ENCODE measurements at regions not wholly inside any gene's neighbourhood (a gene's known extent, or its start where the extent isn't known, plus 50 kb on each side); places are given as distances from the start of the nearest gene placed in this dataset.

DNA sequence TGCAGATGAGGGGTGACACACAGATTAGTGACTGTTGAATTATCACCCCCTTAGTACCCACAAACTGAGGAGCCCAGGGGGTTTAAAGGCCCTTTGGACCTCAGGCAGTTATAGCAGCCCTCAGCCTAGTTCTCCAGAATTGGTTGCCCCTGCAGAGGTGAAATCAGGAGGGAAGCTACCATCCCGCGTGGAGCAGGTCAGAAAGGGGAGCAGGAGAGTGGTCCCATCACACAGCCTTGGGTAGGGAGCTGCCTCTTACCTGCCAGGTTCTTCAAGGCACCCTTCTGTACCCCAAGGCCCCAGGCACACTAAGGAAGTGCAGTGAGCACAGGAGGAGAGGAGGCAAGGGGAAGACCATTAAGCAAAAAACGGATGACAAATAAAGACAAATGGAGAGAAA is 121.2 kb upstream of the TNR start:
- Histone ChIP-seq H3K79me1 (ENCODE audit: insufficient read depth, low read depth, low read length, poor library complexity, severe bottlenecking) (no peaks in the 10 kb centered on the region), H3K79me2 (ENCODE audit: insufficient read depth, low read length) (no peaks in the 10 kb centered on the region), H2BK15ac (ENCODE audit: low read depth, low read length) (no peak overlapping the region), H3K27ac (ENCODE audit: insufficient read length, low read depth, low read length) (peak overlapping the region; percentile 86), H2BK12ac (ENCODE audit: insufficient read length, low read depth, low read length) (peak overlapping the region; percentile 92), H4K20me1 (ENCODE audit: control insufficient read depth, insufficient read depth, insufficient read length) (no peaks in the 10 kb centered on the region), H3K4me2 (ENCODE audit: insufficient read depth, insufficient read length, low read length) (peak overlapping the region; percentile 53), H3K9me3 (ENCODE audit: control insufficient read depth, low read depth, low read length) (no peaks in the 10 kb centered on the region), H3K4ac (ENCODE audit: low read depth, low read length) (no peak overlapping the region; the same call in none of the 2 replicates), H4K91ac (ENCODE audit: insufficient read length, low read depth, low read length) (peak overlapping the region; percentile 78), H3K56ac (ENCODE audit: insufficient read length, low read depth, low read length) (no peak overlapping the region), H2BK120ac (ENCODE audit: low read depth, low read length, poor library complexity, severe bottlenecking) (no peak overlapping the region), H3K14ac (ENCODE audit: insufficient read depth, low read length) (peak overlapping the region; percentile 69), H2BK20ac (ENCODE audit: low read depth, low read length, poor library complexity, severe bottlenecking) (no peak overlapping the region), H3K4me1 (ENCODE audit: insufficient read depth, low read length) (peaks cover 35% of the 10 kb centered on the region), H2AK5ac (ENCODE audit: insufficient read length, low read length) (peak overlapping the region; percentile 81), H3K27me3 (ENCODE audit: insufficient read depth, low read length) (no peaks in the 10 kb centered on the region), H2AFZ (ENCODE audit: low read length) (no peak overlapping the region), H3K23me2 (ENCODE audit: insufficient read length, low read depth, low read length, poor library complexity, severe bottlenecking) (no peaks in the 10 kb centered on the region), H4K5ac (ENCODE audit: insufficient read length, low read depth, low read length) (no peak overlapping the region), H2BK5ac (ENCODE audit: insufficient read length, low read length) (peak overlapping the region; percentile 85), H3K9ac (ENCODE audit: extremely low read depth, insufficient read length, low read length) (no peak overlapping the region), H3T11ph (ENCODE audit: low read length) (no peak overlapping the region), H4K8ac (replicated peaks; ENCODE audit: insufficient read length, low read depth, low read length) (no peak overlapping the region), H3K18ac (ENCODE audit: insufficient read length, low read depth, low read length) (peak overlapping the region; percentile 76), H3K23ac (ENCODE audit: insufficient read length, low read depth, low read length) (no peak overlapping the region)
- Mint-ChIP-seq H3K9me3 (no peaks in the 10 kb centered on the region; a peak in 2 of 5 replicates), H3K36me3 (ENCODE audit: insufficient read depth in 1 of 3, low read depth in 3 of 3) (no peaks in the 10 kb centered on the region), H3K4me1 (peaks cover 68 to 72% of the 10 kb centered on the region in 2 experiments), H3K27ac (peak overlapping the region in 2 of 3 experiments; percentile 90 to 91; a peak in 5 of 7 replicates), H3K27me3 (ENCODE audit: low read depth) (peaks cover 8% of the 10 kb centered on the region), H3K4me3 (peak overlapping the region in 1 of 2 experiments; percentile 50; a peak in 3 of 5 replicates)
- WGBS (ENCODE audit: extremely low coverage, insufficient read length, low lambda C conversion rate), result no CpG with 5 or more reads among the region's 3 CpGs
- no peak for DNase-seq
- TF ChIP-seq, protein P1, sequence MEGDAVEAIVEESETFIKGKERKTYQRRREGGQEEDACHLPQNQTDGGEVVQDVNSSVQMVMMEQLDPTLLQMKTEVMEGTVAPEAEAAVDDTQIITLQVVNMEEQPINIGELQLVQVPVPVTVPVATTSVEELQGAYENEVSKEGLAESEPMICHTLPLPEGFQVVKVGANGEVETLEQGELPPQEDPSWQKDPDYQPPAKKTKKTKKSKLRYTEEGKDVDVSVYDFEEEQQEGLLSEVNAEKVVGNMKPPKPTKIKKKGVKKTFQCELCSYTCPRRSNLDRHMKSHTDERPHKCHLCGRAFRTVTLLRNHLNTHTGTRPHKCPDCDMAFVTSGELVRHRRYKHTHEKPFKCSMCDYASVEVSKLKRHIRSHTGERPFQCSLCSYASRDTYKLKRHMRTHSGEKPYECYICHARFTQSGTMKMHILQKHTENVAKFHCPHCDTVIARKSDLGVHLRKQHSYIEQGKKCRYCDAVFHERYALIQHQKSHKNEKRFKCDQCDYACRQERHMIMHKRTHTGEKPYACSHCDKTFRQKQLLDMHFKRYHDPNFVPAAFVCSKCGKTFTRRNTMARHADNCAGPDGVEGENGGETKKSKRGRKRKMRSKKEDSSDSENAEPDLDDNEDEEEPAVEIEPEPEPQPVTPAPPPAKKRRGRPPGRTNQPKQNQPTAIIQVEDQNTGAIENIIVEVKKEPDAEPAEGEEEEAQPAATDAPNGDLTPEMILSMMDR (conservative IDR thresholded peaks at IDR 0.05), result no peak

All from H9 (cell line).